Activated naive CD8-positive, alpha-beta T cell treated with anti-CD3 and anti-CD28 coated beads, Interleukin-2, amount 10 ng/mL, durations not matched to agents 7 days and 5 days (primary cell): ENCODE measurements at regions not wholly inside any gene's neighbourhood (a gene's known extent, or its start where the extent isn't known, plus 50 kb on each side); places are given as distances from the start of the nearest gene placed in this dataset.

ENCODE experiments used
- ATAC-seq: fragments of 150-1000 bp; cut with Tn5 transposase; one replicate; pipeline ENCODE4 v1.10.0; 2021; ENCODE audit warnings: low read depth, moderate library complexity
- POLR2A ChIA-PET: fragments of 350-600 bp; sonication (Branson Sonifier 250); formaldehyde crosslinking; loops from one replicate; lab custom pipeline; 2021; ENCODE audit warnings: antibody characterized with exemption; lab: Charles Lee
- DNase-seq: peaks from one replicate; pipeline ENCODE4 v3.0.0; 2021
- H3K27ac Mint-ChIP-seq: one replicate; pipeline ENCODE4 v1.8.0; 2022; ENCODE audit warnings: mild to moderate bottlenecking, mixed read lengths
- H3K27me3 Mint-ChIP-seq: one replicate; pipeline ENCODE4 v1.8.0; 2022; ENCODE audit warnings: mild to moderate bottlenecking, moderate library complexity, mixed read lengths
- H3K36me3 Mint-ChIP-seq: one replicate; pipeline ENCODE4 v1.8.0; 2021; ENCODE audit warnings: mild to moderate bottlenecking, mixed read lengths
- H3K4me1 Mint-ChIP-seq: one replicate; pipeline ENCODE4 v1.8.0; 2021; ENCODE audit warnings: mixed read lengths
- H3K4me3 Mint-ChIP-seq: one replicate; pipeline ENCODE4 v1.8.0; 2022; ENCODE audit warnings: mild to moderate bottlenecking, moderate library complexity, mixed read lengths
- H3K9me3 Mint-ChIP-seq: one replicate; pipeline ENCODE4 v1.8.0; 2021; ENCODE audit warnings: mixed read lengths

DNA sequence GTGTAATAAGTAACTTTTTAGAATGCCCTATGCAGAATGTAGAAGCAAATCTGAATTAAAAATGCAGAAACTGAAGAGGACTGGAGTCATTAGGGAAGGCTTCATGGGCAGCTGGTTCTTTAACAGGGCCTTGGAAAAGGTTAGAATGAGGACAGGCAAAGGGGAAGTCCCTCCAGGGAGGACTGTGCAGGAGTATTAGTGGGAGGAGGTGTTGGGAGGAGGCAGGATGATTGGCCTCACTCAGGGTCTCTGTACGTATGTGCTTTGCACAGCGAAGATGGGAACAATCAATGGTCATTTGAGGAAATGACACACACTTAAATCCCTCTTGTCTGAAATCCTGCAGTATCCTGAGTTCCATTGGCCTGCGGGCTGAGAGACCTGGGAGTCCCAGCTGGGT is 119.7 kb downstream of the PTCSC3 start:
- ATAC-seq (no peak), DNase-seq (no peak)
- H3K9me3 Mint-ChIP-seq = no peaks in the 10 kb centered on the region
- H3K27ac Mint-ChIP-seq = no peak overlapping the region
- no peak overlapping the region for H3K4me3 Mint-ChIP-seq
- H3K36me3 Mint-ChIP-seq = no peaks in the 10 kb centered on the region
- H3K4me1 Mint-ChIP-seq = no peaks in the 10 kb centered on the region
- H3K27me3 Mint-ChIP-seq = peaks cover 30% of the 10 kb centered on the region
- POLR2A ChIA-PET = no interaction called here

DNA sequence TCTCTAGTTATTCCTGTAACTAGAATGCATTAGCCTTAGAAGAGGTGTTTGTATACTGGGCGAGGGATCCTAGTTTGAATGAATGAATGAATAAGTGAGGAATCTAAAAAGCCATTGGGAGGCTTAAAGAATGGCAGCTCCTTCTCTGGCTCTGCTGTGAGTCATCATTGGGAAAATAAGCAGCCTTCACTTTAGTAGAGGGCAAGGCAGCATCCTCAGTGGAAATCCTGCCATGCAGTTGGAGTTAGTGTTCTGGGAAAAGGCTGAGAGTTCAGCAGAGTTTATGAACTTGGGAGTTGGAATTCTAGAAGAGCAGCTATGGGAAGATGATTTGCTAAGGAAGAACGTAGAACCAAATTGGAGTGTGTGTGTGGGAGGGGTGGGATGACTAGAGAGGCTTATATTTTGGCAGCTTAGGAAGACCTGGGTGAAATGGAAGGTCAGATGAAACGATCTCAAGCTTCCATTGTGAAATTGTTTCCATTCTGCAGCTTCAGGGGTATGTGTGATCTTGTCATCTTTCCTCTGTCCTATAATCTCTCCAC is 120.8 kb downstream of the PTCSC3 start:
- Mint-ChIP-seq H3K4me3 (no peak overlapping the region), H3K36me3 (no peaks in the 10 kb centered on the region), H3K27me3 (peaks cover 34% of the 10 kb centered on the region), H3K4me1 (no peaks in the 10 kb centered on the region), H3K27ac (no peak overlapping the region), H3K9me3 (no peaks in the 10 kb centered on the region)
- POLR2A ChIA-PET = no interaction called here
- ATAC-seq (no peak), DNase-seq (no peak)

GRCh38 chr14:36055052-36055378 is 121.5 kb downstream of the PTCSC3 start:
- Mint-ChIP-seq H3K27me3 (peaks cover 34% of the 10 kb centered on the region), H3K9me3 (no peaks in the 10 kb centered on the region), H3K36me3 (no peaks in the 10 kb centered on the region), H3K27ac (no peak overlapping the region), H3K4me3 (no peak overlapping the region), H3K4me1 (no peaks in the 10 kb centered on the region)
- DNase-seq = no peak
- POLR2A ChIA-PET = no interaction called here
- ATAC-seq = no peak

- no peak for ATAC-seq
- H3K4me1 Mint-ChIP-seq = no peaks in the 10 kb centered on the region
- no peak overlapping the region for H3K27ac Mint-ChIP-seq
Observed at GRCh38 chr14:36054353-36055051, 122.0 kb downstream of the PTCSC3 start.

GRCh38 chr14:36052681-36053080 is 123.8 kb downstream of the PTCSC3 start:
- DNase-seq (no peak), ATAC-seq (no peak)
- Mint-ChIP-seq H3K4me1 (no peaks in the 10 kb centered on the region), H3K36me3 (no peaks in the 10 kb centered on the region), H3K4me3 (no peak overlapping the region), H3K27me3 (peaks cover 24% of the 10 kb centered on the region), H3K27ac (no peak overlapping the region), H3K9me3 (no peaks in the 10 kb centered on the region)
- POLR2A ChIA-PET = no interaction called here

More at GRCh38 chr14:36054353-36055051, 122.0 kb downstream of the PTCSC3 start:
- POLR2A ChIA-PET = no interaction called here
- no peak for DNase-seq
- Mint-ChIP-seq H3K36me3 (no peaks in the 10 kb centered on the region), H3K9me3 (no peaks in the 10 kb centered on the region), H3K4me3 (no peak overlapping the region), H3K27me3 (peaks cover 30% of the 10 kb centered on the region)

GRCh38 chr14:36052063-36052462 is 124.5 kb downstream of the PTCSC3 start:
- no peak for DNase-seq
- Mint-ChIP-seq H3K36me3 (no peaks in the 10 kb centered on the region), H3K9me3 (no peaks in the 10 kb centered on the region), H3K4me1 (no peaks in the 10 kb centered on the region), H3K27me3 (peaks cover 22% of the 10 kb centered on the region), H3K4me3 (no peak overlapping the region), H3K27ac (no peak overlapping the region)
- POLR2A ChIA-PET = no interaction called here
- no peak for ATAC-seq

GRCh38 chr14:36048667-36049066 is 127.9 kb downstream of the PTCSC3 start:
- POLR2A ChIA-PET = no interaction called here

GRCh38 chr14:36047912-36048311 is 128.6 kb downstream of the PTCSC3 start:
- Mint-ChIP-seq H3K27me3 (peaks cover 11% of the 10 kb centered on the region), H3K27ac (no peak overlapping the region), H3K4me3 (no peak overlapping the region), H3K9me3 (no peaks in the 10 kb centered on the region), H3K36me3 (no peaks in the 10 kb centered on the region), H3K4me1 (no peaks in the 10 kb centered on the region)
- POLR2A ChIA-PET = no interaction called here
- no peak for DNase-seq
- no peak for ATAC-seq

More at GRCh38 chr14:36048667-36049066, 127.9 kb downstream of the PTCSC3 start:
- H3K27me3 Mint-ChIP-seq = peaks cover 14% of the 10 kb centered on the region
- ATAC-seq (no peak), DNase-seq (no peak)
- H3K27ac Mint-ChIP-seq = no peak overlapping the region
- H3K4me3 Mint-ChIP-seq = no peak overlapping the region
- H3K4me1 Mint-ChIP-seq = no peaks in the 10 kb centered on the region
- H3K36me3 Mint-ChIP-seq = no peaks in the 10 kb centered on the region
- no peaks in the 10 kb centered on the region for H3K9me3 Mint-ChIP-seq

DNA sequence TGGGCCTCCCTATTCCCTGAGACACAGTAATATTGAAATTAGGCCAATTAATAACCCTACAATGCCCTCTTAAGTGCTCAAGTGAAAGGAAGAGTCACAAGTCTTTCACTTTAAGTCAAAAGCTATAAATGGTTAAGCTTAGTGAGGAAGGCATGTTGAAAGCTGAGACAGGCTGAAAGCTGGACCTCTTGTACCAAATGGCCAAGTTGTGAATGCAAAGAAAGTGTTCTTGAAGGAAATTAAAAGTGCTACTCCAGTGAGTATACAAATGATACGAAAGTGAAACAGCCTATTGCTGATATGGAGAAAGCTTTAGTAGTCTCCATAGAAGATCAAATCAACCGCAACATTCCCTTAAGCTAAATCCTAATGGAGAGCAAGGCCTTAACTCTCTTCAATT is 140.8 kb downstream of the PTCSC3 start:
- peaks cover 8% of the 10 kb centered on the region for H3K27me3 Mint-ChIP-seq
- H3K4me3 Mint-ChIP-seq = no peak overlapping the region
- H3K27ac Mint-ChIP-seq = no peak overlapping the region
- POLR2A ChIA-PET = no interaction called here
- no peak for ATAC-seq
- DNase-seq = no peak
- no peaks in the 10 kb centered on the region for H3K4me1 Mint-ChIP-seq
- H3K36me3 Mint-ChIP-seq = no peaks in the 10 kb centered on the region
- H3K9me3 Mint-ChIP-seq = no peaks in the 10 kb centered on the region

GRCh38 chr14:36028665-36029064 is 147.9 kb downstream of the PTCSC3 start:
- no peaks in the 10 kb centered on the region for H3K4me1 Mint-ChIP-seq
- H3K9me3 Mint-ChIP-seq = no peaks in the 10 kb centered on the region
- no peak overlapping the region for H3K27ac Mint-ChIP-seq
- H3K27me3 Mint-ChIP-seq = peaks cover 6% of the 10 kb centered on the region
- ATAC-seq (no peak), DNase-seq (no peak)
- H3K36me3 Mint-ChIP-seq = no peaks in the 10 kb centered on the region
- POLR2A ChIA-PET = no interaction called here
- H3K4me3 Mint-ChIP-seq = no peak overlapping the region

DNA sequence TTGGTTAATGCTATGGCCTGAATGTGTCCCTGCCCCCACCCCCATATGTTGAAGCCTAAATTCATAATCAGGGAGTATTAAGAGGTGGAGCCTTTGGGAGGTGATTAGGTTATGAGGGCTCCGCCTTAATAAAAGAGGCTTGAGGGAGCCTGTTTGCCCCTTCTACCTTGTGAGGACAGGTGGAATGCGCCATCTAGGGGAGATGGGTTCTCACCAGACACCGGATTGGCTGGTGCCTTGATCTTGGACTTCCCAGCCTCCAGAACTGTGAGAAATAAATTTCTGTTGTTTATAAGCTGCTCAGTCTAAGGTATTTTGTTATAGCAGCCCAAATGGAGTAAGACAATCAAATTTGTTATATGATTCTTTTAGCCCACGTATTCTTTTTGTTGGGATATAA is 148.3 kb downstream of the PTCSC3 start:
- Mint-ChIP-seq H3K27ac (no peak overlapping the region), H3K4me1 (no peaks in the 10 kb centered on the region), H3K36me3 (no peaks in the 10 kb centered on the region), H3K9me3 (no peaks in the 10 kb centered on the region), H3K27me3 (peaks cover 6% of the 10 kb centered on the region), H3K4me3 (no peak overlapping the region)
- no peak for ATAC-seq
- no peak for DNase-seq
- POLR2A ChIA-PET = no interaction called here

- Mint-ChIP-seq H3K4me3 (no peak overlapping the region), H3K9me3 (no peaks in the 10 kb centered on the region), H3K27me3 (peaks cover 4% of the 10 kb centered on the region), H3K36me3 (no peaks in the 10 kb centered on the region), H3K27ac (no peak overlapping the region), H3K4me1 (no peaks in the 10 kb centered on the region)
- POLR2A ChIA-PET = no interaction called here
- ATAC-seq (no peak), DNase-seq (no peak)
Observed at GRCh38 chr14:36027354-36027753, 149.2 kb downstream of the PTCSC3 start.

DNA sequence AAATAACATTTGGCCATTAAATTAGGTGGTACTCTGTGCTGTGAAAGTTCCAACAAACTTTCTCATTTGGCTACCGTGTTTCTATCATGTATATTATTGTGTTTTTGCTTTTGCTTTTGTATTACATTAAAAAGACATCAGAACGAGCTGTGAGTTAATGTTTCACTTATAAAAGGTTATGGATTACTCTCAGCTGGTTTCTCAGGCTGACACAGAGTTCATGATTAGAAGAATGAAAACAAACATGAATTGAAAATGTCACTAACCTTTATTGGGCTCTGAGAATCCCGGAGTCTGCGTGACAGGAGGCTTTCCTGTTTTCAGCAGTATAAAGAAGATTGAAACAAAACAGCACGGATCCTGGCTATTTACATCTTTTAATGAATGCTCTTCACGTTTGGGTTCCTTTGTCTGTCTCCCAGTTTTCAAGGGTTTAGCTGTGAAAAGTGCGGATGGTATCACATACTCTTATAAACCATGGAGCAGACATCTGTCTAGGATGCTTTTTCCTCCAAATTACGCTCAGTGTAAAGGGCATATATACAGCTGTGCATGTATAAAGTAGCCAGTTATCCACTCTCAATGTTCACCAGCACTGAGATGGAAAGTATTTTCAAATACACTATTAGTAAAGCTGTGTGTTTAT is 153.6 kb downstream of the PTCSC3 start:
- H3K27ac Mint-ChIP-seq = no peak overlapping the region
- H3K9me3 Mint-ChIP-seq = no peaks in the 10 kb centered on the region
- POLR2A ChIA-PET = no interaction called here
- no peaks in the 10 kb centered on the region for H3K27me3 Mint-ChIP-seq
- no peak for ATAC-seq
- DNase-seq = no peak
- no peak overlapping the region for H3K4me3 Mint-ChIP-seq
- H3K36me3 Mint-ChIP-seq = no peaks in the 10 kb centered on the region
- H3K4me1 Mint-ChIP-seq = peaks cover 2% of the 10 kb centered on the region
